IPS DF 6.9 (cell line): ENCODE measurements at regions not wholly inside any gene's neighbourhood (a gene's known extent, or its start where the extent isn't known, plus 50 kb on each side); places are given as distances from the start of the nearest gene placed in this dataset.

Source experiments
- DNase-seq: peaks from one replicate; pipeline ENCODE4 v3.0.0-alpha.2; 2013; ENCODE audit warnings: low read depth, low spot score
- H3K27ac ChIP-seq: one replicate; pipeline ENCODE4 v1.5.1; 2013; ENCODE audit warnings: low read length, control low read depth
- H3K27me3 ChIP-seq: 2 replicates; pipeline ENCODE4 v1.6.1; 2013; ENCODE audit warnings: mild to moderate bottlenecking, low read length; ENCODE audit not compliant: control insufficient read depth, insufficient read depth
- H3K36me3 ChIP-seq: 2 replicates; pipeline ENCODE4 v1.6.1; 2013; ENCODE audit warnings: low read length; ENCODE audit not compliant: control insufficient read depth, insufficient read depth
- H3K4me1 ChIP-seq: 2 replicates; pipeline ENCODE4 v1.6.1; 2013; ENCODE audit warnings: low read length; ENCODE audit not compliant: control insufficient read depth, insufficient read depth
- H3K4me3 ChIP-seq: 2 replicates; pipeline ENCODE4 v1.5.1; 2013; ENCODE audit warnings: mild to moderate bottlenecking, low read length
- H3K9me3 ChIP-seq: 2 replicates; pipeline ENCODE4 v1.6.1; 2013; ENCODE audit warnings: low read length, inconsistent platforms; ENCODE audit not compliant: control insufficient read depth, insufficient read depth
- WGBS: extraction: QIAGEN DNeasy Blood & Tissue Kit; methylation state at CpG from one replicate; pipeline ENCODE4 v1.1.7; 2013; ENCODE audit warnings: mixed read lengths, missing lambda C conversion rate; ENCODE audit not compliant: insufficient read length, insufficient coverage; 5-methylcytosine and 5-hydroxymethylcytosine counted together

DNA sequence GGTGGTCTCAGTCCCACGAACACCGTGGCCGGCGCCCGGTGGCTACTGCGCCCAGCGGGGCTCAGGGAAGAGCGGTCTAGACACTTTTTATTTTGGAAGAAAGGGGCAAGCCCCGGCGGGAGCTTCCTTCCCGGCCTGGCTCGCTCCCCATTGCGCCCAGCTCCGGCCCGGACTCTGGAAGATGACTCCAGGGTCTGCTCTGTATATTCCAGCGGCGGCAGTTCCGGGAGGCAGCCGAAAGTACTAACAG is 225.1 kb upstream of the CRY1 start:
- no CpG with 5 or more reads among the region's 19 CpGs for WGBS
- H3K4me1 ChIP-seq = no peaks in the 10 kb centered on the region; the same call in 1 of the 2 replicates
- H3K9me3 ChIP-seq = no peaks in the 10 kb centered on the region
- no peak overlapping the region for H3K27ac ChIP-seq
- peaks cover 15% of the 10 kb centered on the region; the same call in 1 of the 2 replicates for H3K27me3 ChIP-seq
- no peak for DNase-seq
- H3K36me3 ChIP-seq = no peaks in the 10 kb centered on the region
- H3K4me3 ChIP-seq = peak overlapping the region; percentile 74

DNA sequence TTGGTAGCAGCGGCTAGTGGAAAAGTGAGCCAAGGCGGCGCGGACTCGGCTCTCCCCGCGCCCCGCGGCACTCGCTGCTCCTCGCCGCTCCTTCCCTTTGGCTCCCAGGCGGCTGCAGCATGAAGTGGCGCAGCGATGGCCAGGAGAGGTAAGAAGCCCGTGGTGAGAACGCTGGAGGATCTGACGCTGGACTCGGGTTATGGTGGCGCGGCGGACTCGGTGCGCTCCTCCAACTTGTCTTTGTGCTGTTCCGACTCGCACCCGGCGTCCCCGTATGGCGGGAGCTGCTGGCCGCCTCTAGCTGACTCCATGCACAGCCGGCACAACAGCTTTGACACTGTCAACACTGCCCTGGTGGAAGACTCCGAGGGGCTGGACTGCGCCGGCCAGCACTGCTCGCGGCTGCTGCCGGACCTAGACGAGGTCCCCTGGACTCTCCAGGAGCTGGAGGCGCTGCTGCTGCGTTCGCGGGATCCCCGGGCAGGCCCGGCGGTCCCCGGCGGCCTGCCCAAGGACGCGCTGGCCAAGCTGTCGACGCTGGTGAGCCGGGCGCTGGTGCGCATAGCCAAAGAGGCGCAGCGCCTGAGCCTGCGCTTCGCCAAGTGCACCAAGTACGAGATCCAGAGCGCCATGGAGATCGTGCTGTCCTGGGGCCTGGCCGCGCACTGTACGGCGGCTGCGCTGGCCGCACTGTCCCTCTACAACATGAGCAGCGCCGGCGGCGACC is 225.6 kb upstream of the CRY1 start:
- H3K4me1 ChIP-seq = no peaks in the 10 kb centered on the region; the same call in 1 of the 2 replicates
- no peaks in the 10 kb centered on the region for H3K9me3 ChIP-seq
- no CpG with 5 or more reads among the region's 72 CpGs for WGBS
- peak overlapping the region; percentile 74 for H3K4me3 ChIP-seq
- H3K36me3 ChIP-seq = no peaks in the 10 kb centered on the region
- no peak for DNase-seq
- no peak overlapping the region for H3K27ac ChIP-seq
- peaks cover 15% of the 10 kb centered on the region; the same call in 1 of the 2 replicates for H3K27me3 ChIP-seq

DNA sequence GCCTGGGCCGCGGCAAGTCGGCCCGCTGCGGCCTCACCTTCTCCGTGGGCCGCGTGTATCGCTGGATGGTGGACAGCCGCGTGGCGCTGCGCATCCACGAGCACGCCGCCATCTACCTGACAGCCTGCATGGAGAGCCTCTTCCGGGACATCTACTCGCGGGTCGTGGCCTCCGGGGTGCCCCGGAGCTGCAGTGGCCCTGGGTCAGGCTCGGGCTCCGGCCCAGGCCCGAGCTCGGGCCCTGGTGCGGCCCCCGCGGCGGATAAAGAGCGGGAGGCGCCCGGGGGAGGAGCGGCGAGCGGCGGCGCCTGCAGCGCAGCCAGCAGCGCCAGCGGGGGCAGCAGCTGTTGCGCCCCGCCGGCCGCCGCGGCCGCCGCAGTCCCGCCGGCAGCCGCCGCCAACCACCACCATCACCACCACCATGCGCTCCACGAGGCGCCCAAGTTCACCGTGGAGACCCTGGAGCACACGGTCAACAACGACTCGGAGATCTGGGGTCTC is 226.2 kb upstream of the CRY1 start:
- H3K27me3 ChIP-seq = peaks cover 15% of the 10 kb centered on the region; the same call in 1 of the 2 replicates
- peak overlapping the region; percentile 74 for H3K4me3 ChIP-seq
- no CpG with 5 or more reads among the region's 60 CpGs for WGBS
- no peak for DNase-seq
- H3K4me1 ChIP-seq = no peaks in the 10 kb centered on the region; the same call in 1 of the 2 replicates
- H3K9me3 ChIP-seq = no peaks in the 10 kb centered on the region
- H3K27ac ChIP-seq = no peak overlapping the region
- H3K36me3 ChIP-seq = no peaks in the 10 kb centered on the region

DNA sequence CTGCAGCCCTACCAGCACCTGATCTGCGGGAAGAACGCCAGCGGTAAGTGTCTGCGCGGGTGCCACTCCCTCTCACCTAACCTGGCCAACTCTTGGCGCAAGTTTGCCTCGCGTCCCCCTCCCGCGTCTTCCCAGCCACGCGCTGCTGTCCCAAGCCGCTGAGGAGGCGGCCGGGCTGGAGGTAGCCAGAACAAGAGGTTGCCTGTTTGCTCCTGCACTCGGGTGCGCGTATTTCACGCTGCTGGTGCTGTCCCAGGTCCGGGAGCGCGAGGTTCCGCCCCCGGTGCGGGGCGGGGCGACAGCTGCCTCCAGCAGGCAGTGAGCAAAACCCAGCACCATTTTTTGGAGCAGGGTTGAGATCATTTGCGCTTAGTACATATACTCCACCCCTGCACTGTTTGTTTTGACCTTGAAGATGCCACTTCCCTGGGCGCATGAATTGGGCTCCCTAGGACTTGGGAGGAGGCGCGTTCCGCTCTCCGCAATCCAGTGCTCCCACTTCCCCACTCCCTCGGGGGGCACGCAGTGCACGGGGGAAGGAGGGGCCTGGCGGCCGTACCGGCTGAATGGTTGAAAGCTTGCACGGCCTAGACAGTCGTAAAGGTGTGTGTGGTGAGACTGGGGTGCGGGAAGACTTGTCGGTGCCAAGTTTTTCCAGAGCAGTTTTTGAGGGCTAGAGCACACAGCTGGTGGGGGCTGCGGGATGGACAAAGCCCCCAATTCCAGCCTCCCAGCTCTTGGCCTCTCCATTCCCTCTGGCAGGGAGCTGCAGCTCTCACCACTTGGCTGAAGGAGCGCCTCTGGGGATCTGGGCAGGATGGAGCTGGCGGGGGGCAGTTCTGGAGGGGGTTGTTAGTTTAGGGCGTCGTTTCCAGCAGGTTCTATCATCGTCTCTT is 226.9 kb upstream of the CRY1 start:
- WGBS = no CpG with 5 or more reads among the region's 49 CpGs
- no peak overlapping the region for H3K27ac ChIP-seq
- H3K4me3 ChIP-seq = peak overlapping the region; percentile 74; the same call in 1 of the 2 replicates
- H3K36me3 ChIP-seq = no peaks in the 10 kb centered on the region
- DNase-seq = no peak
- no peaks in the 10 kb centered on the region; the same call in 1 of the 2 replicates for H3K4me1 ChIP-seq
- H3K9me3 ChIP-seq = no peaks in the 10 kb centered on the region
- peaks cover 15% of the 10 kb centered on the region; the same call in 1 of the 2 replicates for H3K27me3 ChIP-seq

DNA sequence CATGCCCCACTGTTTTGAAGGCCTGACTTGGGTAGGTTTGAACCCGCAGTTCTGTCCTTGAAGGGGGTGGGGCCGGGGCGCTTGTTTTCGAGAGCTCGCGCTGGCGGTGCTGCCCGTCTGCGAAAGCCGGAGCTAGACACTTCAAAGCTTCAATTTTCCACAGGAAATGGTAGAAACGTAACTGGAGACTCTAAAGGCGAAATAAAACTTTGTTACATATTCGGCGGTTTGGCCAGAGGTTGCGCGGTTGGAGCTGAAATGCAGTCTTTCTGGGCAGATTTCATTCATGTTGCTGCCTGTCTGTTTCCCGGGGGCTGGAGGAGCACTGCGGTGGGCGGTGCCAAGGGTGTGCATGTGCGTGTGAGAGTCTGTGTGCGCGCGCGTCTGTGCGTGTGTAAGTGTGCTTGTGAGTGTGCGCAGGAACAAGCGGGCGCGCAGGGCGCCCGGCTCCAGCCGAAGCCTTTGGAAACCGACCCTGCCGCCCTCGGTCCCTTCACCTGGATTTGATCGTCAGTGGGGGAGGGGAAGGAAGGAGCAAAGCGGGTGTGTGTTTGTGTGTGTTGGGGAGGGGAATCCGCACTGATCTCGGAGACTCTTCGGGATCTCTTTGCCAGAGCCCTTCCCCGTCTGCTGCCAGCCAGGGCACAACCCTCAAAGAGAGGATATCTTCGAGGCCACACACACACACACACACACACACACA is 227.7 kb upstream of the CRY1 start:
- peak overlapping the region; percentile 74; the same call in 1 of the 2 replicates for H3K4me3 ChIP-seq
- peaks cover 15% of the 10 kb centered on the region; the same call in 1 of the 2 replicates for H3K27me3 ChIP-seq
- H3K9me3 ChIP-seq = no peaks in the 10 kb centered on the region
- no peaks in the 10 kb centered on the region; the same call in 1 of the 2 replicates for H3K4me1 ChIP-seq
- DNase-seq = no peak
- no peak overlapping the region for H3K27ac ChIP-seq
- H3K36me3 ChIP-seq = no peaks in the 10 kb centered on the region
- no CpG with 5 or more reads among the region's 42 CpGs for WGBS

GRCh38 chr12:107322063-107322462 is 228.7 kb upstream of the CRY1 start:
- Histone ChIP-seq H3K27ac (no peak overlapping the region), H3K4me3 (no peak overlapping the region), H3K9me3 (no peaks in the 10 kb centered on the region), H3K4me1 (no peaks in the 10 kb centered on the region; the same call in 1 of the 2 replicates), H3K27me3 (peaks cover 15% of the 10 kb centered on the region; the same call in 1 of the 2 replicates), H3K36me3 (no peaks in the 10 kb centered on the region)
- no peak for DNase-seq
- WGBS = no CpG with 5 or more reads among the region's 3 CpGs

- WGBS = no CpG with 5 or more reads among the region's 2 CpGs
- H3K4me3 ChIP-seq = no peak overlapping the region
- H3K4me1 ChIP-seq = no peaks in the 10 kb centered on the region
- H3K36me3 ChIP-seq = no peaks in the 10 kb centered on the region
- no peak overlapping the region for H3K27ac ChIP-seq
- H3K9me3 ChIP-seq = no peaks in the 10 kb centered on the region
- H3K27me3 ChIP-seq = peaks cover 4% of the 10 kb centered on the region; the same call in 1 of the 2 replicates
- DNase-seq = no peak
Measured at GRCh38 chr12:107325075-107325608, 231.8 kb upstream of the CRY1 start.

- DNase-seq = no peak
- H3K9me3 ChIP-seq = no peaks in the 10 kb centered on the region
- H3K36me3 ChIP-seq = no peaks in the 10 kb centered on the region
- peaks cover 2% of the 10 kb centered on the region; the same call in 1 of the 2 replicates for H3K4me1 ChIP-seq
- no peak overlapping the region for H3K27ac ChIP-seq
- WGBS = no CpG with 5 or more reads among the region's 2 CpGs
- no peaks in the 10 kb centered on the region for H3K27me3 ChIP-seq
- no peak overlapping the region for H3K4me3 ChIP-seq
Measured at GRCh38 chr12:107326237-107326636, 232.9 kb upstream of the CRY1 start.

DNA sequence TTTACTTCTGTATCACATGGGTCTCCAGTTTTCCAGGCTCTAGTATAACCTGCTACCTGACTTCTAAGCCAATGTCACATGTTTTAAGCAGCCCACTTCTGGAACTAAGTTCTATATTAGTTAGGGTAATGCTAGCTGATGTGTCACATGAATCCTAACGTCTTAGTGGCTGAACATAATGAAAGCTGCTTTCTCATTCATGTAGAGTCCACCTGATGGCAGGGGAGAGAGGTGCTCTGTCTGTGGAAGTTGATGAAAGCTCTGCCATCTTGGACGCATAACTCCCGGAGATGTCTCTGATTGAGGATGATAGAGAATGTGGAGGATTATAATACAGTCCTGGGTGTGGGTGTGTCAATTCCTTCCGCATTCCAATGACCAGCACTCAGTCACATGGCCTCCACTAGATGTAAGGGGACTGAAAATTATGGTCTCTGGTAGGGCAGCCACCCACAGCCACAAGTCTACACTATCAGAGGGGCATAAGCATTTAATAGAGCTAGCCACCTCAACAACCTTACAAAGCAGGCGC is 234.4 kb upstream of the CRY1 start:
- WGBS = no CpG with 5 or more reads among the region's 5 CpGs

More for the DNA sequence above, 234.4 kb upstream of the CRY1 start:
- Histone ChIP-seq H3K27ac (no peak overlapping the region), H3K27me3 (no peaks in the 10 kb centered on the region), H3K9me3 (no peaks in the 10 kb centered on the region), H3K4me3 (no peak overlapping the region), H3K4me1 (peaks cover 2% of the 10 kb centered on the region; the same call in 1 of the 2 replicates), H3K36me3 (no peaks in the 10 kb centered on the region)
- no peak for DNase-seq
